Hepatocyte (in vitro differentiated cells): ENCODE measurements at regions not wholly inside any gene's neighbourhood (a gene's known extent, or its start where the extent isn't known, plus 50 kb on each side); places are given as distances from the start of the nearest gene placed in this dataset.

Source experiments
- DNase-seq: peaks from one replicate; pipeline ENCODE4 v3.0.0-alpha.2; 2016; ENCODE audit warnings: low spot score
- H2AFZ ChIP-seq: fragments of 200-600 bp; sonication (generic); 2 replicates; pipeline ENCODE4 v1.6.0; 2016; ENCODE audit warnings: antibody characterized with exemption, mild to moderate bottlenecking
- H3K27ac ChIP-seq: fragments of 200-600 bp; sonication (generic); 2 replicates; pipeline ENCODE4 v1.5.1; 2016; ENCODE audit warnings: mild to moderate bottlenecking
- H3K27me3 ChIP-seq: fragments of 200-600 bp; sonication (generic); 2 replicates; pipeline ENCODE4 v1.6.1; 2016
- H3K36me3 ChIP-seq: fragments of 200-600 bp; sonication (generic); replicated peaks from 2 replicates; pipeline ENCODE4 v1.5.1; 2016; ENCODE audit warnings: low read depth; ENCODE audit not compliant: insufficient read depth
- H3K4me1 ChIP-seq: fragments of 200-600 bp; sonication (generic); 2 replicates; pipeline ENCODE4 v1.5.1; 2016; ENCODE audit warnings: mild to moderate bottlenecking, moderate library complexity; ENCODE audit not compliant: insufficient read depth
- H3K4me2 ChIP-seq: fragments of 200-600 bp; sonication (generic); 2 replicates; pipeline ENCODE4 v1.6.0; 2016
- H3K4me3 ChIP-seq: fragments of 200-600 bp; sonication (generic); 2 replicates; pipeline ENCODE4 v1.5.1; 2016; ENCODE audit warnings: mild to moderate bottlenecking
- H3K79me2 ChIP-seq: fragments of 200-600 bp; sonication (generic); 2 replicates; pipeline ENCODE4 v1.6.0; 2017; ENCODE audit warnings: mild to moderate bottlenecking
- H3K9me2 ChIP-seq: fragments of 200-600 bp; sonication (generic); replicated peaks from 2 replicates; pipeline ENCODE4 v1.6.0; 2017; ENCODE audit warnings: mild to moderate bottlenecking; ENCODE audit not compliant: insufficient read depth
- H3K9me3 ChIP-seq: fragments of 200-600 bp; sonication (generic); 2 replicates; pipeline ENCODE4 v1.5.1; 2016; ENCODE audit warnings: low read depth, mild to moderate bottlenecking
- H4K20me1 ChIP-seq: fragments of 200-600 bp; sonication (generic); 2 replicates; pipeline ENCODE4 v1.6.0; 2016; ENCODE audit warnings: mild to moderate bottlenecking; ENCODE audit not compliant: insufficient read depth, poor library complexity, severe bottlenecking
- CTCF ChIP-seq: fragments of 200-600 bp; sonication (generic); IDR thresholded peaks from 2 replicates; pipeline ENCODE4 v1.5.1; 2016; ENCODE audit warnings: antibody characterized with exemption, mild to moderate bottlenecking; ENCODE audit not compliant: poor library complexity
- EZH2 ChIP-seq: fragments of 200-600 bp; sonication (generic); IDR thresholded peaks from 2 replicates; pipeline ENCODE4 v1.6.1; 2016; ENCODE audit warnings: antibody characterized with exemption, mild to moderate bottlenecking, borderline replicate concordance
- EZH2phosphoT487 ChIP-seq: fragments of 200-600 bp; sonication (generic); IDR thresholded peaks from one replicate; pipeline ENCODE4 v1.6.1; 2018; ENCODE audit warnings: antibody characterized with exemption, mild to moderate bottlenecking, low read depth, moderate library complexity; ENCODE audit not compliant: unreplicated experiment, severe bottlenecking
- WGBS: methylation state at CpG from one replicate; pipeline ENCODE4 v1.1.6; 2016; ENCODE audit warnings: low lambda C conversion rate; ENCODE audit errors: missing lambda C conversion rate; 5-methylcytosine and 5-hydroxymethylcytosine counted together

DNA sequence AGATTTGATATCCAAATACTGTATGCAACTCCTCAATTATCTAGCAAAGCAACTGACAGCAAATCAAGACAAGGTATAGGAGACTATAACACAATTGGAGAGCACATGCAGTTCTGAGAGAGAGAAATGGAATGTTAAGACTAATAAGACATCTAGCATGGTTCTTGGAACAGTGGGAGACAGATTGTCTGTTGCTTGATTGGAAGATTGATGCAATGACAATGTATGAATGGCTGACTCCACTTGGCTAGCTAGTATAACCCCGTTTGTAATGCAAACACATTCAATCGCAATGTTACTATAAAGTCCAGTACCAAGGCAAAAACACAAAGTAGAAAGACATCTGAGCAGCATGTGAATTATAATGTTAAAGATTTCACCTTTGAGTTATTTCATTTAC, 179.3 kb downstream of the RPL10L start:
- no peak overlapping the region for H2AFZ ChIP-seq
- H3K9me2 ChIP-seq: no peaks in the 10 kb centered on the region
- TF ChIP-seq CTCF (no peak), EZH2 (no peak), EZH2phosphoT487 (no peak)
- H3K4me2 ChIP-seq: no peak overlapping the region
- H3K4me3 ChIP-seq: no peak overlapping the region
- H3K27me3 ChIP-seq: no peaks in the 10 kb centered on the region
- no peak overlapping the region for H3K27ac ChIP-seq
- no peak for DNase-seq
- 78% methylated on average over 2 of the region's 2 CpGs for WGBS
- no peaks in the 10 kb centered on the region for H3K4me1 ChIP-seq
- no peaks in the 10 kb centered on the region for H3K36me3 ChIP-seq
- no peaks in the 10 kb centered on the region for H3K9me3 ChIP-seq
- no peaks in the 10 kb centered on the region for H3K79me2 ChIP-seq
- no peaks in the 10 kb centered on the region for H4K20me1 ChIP-seq

DNA sequence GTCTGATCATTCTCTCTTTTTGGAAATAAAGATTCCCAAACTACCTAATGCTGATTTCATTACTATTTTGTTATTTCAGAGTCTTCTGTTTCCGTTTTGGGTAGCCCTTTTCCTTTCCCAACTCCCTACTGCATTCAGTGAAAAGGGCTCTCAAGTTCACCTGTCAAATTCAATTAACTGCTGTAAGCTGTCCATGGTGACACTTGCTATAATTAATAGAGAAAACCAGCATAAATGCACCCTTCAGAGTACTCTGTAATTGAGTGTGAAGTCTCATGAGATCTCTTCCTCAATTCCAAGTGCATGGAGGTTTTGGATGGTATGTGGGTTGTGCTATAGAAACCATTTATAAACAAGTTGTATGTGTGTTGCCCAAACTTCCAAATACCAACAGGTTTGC, 187.2 kb downstream of the RPL10L start:
- H3K4me3 ChIP-seq: no peak overlapping the region
- TF ChIP-seq EZH2phosphoT487 (no peak), EZH2 (no peak), CTCF (no peak)
- H3K27me3 ChIP-seq: no peaks in the 10 kb centered on the region
- H3K36me3 ChIP-seq: no peaks in the 10 kb centered on the region
- H3K27ac ChIP-seq: no peak overlapping the region
- H3K4me2 ChIP-seq: no peak overlapping the region
- 88% methylated on average over 1 of the region's 1 CpG for WGBS
- DNase-seq: no peak
- H3K4me1 ChIP-seq: no peaks in the 10 kb centered on the region
- no peak overlapping the region for H2AFZ ChIP-seq
- no peaks in the 10 kb centered on the region for H3K79me2 ChIP-seq
- H3K9me2 ChIP-seq: no peaks in the 10 kb centered on the region
- H3K9me3 ChIP-seq: no peaks in the 10 kb centered on the region
- no peaks in the 10 kb centered on the region for H4K20me1 ChIP-seq

DNA sequence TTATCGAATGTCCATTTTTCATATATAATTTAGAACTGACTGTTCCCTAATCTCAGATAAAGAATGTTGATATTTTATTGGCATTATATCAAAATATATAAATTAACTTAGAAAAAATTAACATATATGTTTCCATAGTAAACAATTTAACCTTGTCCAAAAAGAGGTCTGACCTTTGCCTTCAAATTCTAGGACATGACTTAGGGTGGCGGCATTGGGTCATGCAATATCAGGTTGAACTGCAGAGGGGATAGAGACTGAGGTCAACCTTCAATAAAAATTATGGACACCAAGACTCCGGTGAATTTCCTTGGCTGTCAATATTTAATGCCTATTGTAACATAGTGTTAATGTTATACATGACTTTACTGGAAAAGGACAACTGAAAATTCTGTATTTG, 199.8 kb downstream of the RPL10L start:
- no peak overlapping the region for H3K4me2 ChIP-seq
- H3K9me2 ChIP-seq: no peaks in the 10 kb centered on the region
- H4K20me1 ChIP-seq: no peaks in the 10 kb centered on the region
- H3K79me2 ChIP-seq: no peaks in the 10 kb centered on the region
- no peaks in the 10 kb centered on the region for H3K9me3 ChIP-seq
- no peak for DNase-seq
- no peak overlapping the region for H3K27ac ChIP-seq
- no peak overlapping the region for H2AFZ ChIP-seq
- no peak overlapping the region for H3K4me3 ChIP-seq
- H3K4me1 ChIP-seq: no peaks in the 10 kb centered on the region
- WGBS: 90% methylated on average over 3 of the region's 3 CpGs
- TF ChIP-seq EZH2phosphoT487 (no peak), EZH2 (no peak), CTCF (no peak)
- no peaks in the 10 kb centered on the region for H3K27me3 ChIP-seq
- H3K36me3 ChIP-seq: no peaks in the 10 kb centered on the region

GRCh38 chr14:46444666-46445065, 206.9 kb downstream of the RPL10L start:
- Histone ChIP-seq H3K36me3 (no peaks in the 10 kb centered on the region), H3K79me2 (no peaks in the 10 kb centered on the region), H3K9me3 (no peaks in the 10 kb centered on the region), H3K27ac (no peak overlapping the region), H3K27me3 (no peaks in the 10 kb centered on the region), H3K4me2 (no peak overlapping the region), H3K9me2 (no peaks in the 10 kb centered on the region), H2AFZ (no peak overlapping the region), H4K20me1 (no peaks in the 10 kb centered on the region), H3K4me3 (no peak overlapping the region), H3K4me1 (no peaks in the 10 kb centered on the region)
- no peak for TF ChIP-seq EZH2
- TF ChIP-seq CTCF: no peak
- no peak for TF ChIP-seq EZH2phosphoT487
- no peak for DNase-seq
- 71% methylated on average over 5 of the region's 5 CpGs for WGBS
